ENCODE measurements at regions not wholly inside any gene's neighbourhood (a gene's known extent, or its start where the extent isn't known, plus 50 kb on each side); places are given as distances from the start of the nearest gene placed in this dataset.

- Histone ChIP-seq H3K4me2 (no peak overlapping the region), H3K27me3 (no peaks in the 10 kb centered on the region), H3F3A (ENCODE audit: low read depth) (peaks cover 47% of the 10 kb centered on the region), H3K27ac (no peak overlapping the region), H3K9ac (no peak overlapping the region), H3K4me3 (no peak overlapping the region), H3K36me3 (no peaks in the 10 kb centered on the region), H4K20me1 (ENCODE audit: low read depth) (no peaks in the 10 kb centered on the region), H3K4me1 (peaks cover 47% of the 10 kb centered on the region), H3K79me2 (ENCODE audit: low read depth) (no peaks in the 10 kb centered on the region), H3K9me3 (ENCODE audit: low read depth) (no peaks in the 10 kb centered on the region), H2AFZ (replicated peaks) (no peak overlapping the region)
- TF ChIP-seq EZH2phosphoT487 (IDR thresholded peaks at IDR 0.05) (no peak), EZH2 (IDR thresholded peaks at IDR 0.05) (no peak), CTCF (IDR thresholded peaks at IDR 0.05) (no peak)
- H3K4me1 Mint-ChIP-seq = peaks cover 39% of the 10 kb centered on the region
- H3K36me3 Mint-ChIP-seq = peaks cover 2% of the 10 kb centered on the region
- no peak overlapping the region for H3K4me3 Mint-ChIP-seq
- H3K27ac Mint-ChIP-seq = no peak overlapping the region
- H3K27me3 Mint-ChIP-seq (ENCODE audit: insufficient read depth, low read depth) = no peaks in the 10 kb centered on the region
- peaks cover 5% of the 10 kb centered on the region for H3K9me3 Mint-ChIP-seq
- DNase-seq (ENCODE audit: low spot score) = no peak
Measured at GRCh38 chr5:116813356-116813755, 238.7 kb upstream of the SEMA6A start.

- H3K4me2 ChIP-seq = peak overlapping the region; percentile 23
- H3K27ac Mint-ChIP-seq = peak overlapping the region; percentile 19
- H3K79me2 ChIP-seq (ENCODE audit: low read depth) = no peaks in the 10 kb centered on the region
- no peaks in the 10 kb centered on the region for H3K27me3 ChIP-seq
- H3K4me1 Mint-ChIP-seq = peaks cover 31% of the 10 kb centered on the region
- peaks cover 5% of the 10 kb centered on the region for H3K9me3 Mint-ChIP-seq
- H3K36me3 ChIP-seq = no peaks in the 10 kb centered on the region
- peaks cover 2% of the 10 kb centered on the region for H3K36me3 Mint-ChIP-seq
- H3K4me3 Mint-ChIP-seq = no peak overlapping the region
- TF ChIP-seq CTCF (IDR thresholded peaks at IDR 0.05) (no peak), EZH2 (IDR thresholded peaks at IDR 0.05) (no peak), EZH2phosphoT487 (IDR thresholded peaks at IDR 0.05) (no peak)
- no peak overlapping the region for H3K9ac ChIP-seq
- no peaks in the 10 kb centered on the region for H4K20me1 ChIP-seq (ENCODE audit: low read depth)
- peaks cover 3% of the 10 kb centered on the region for H3K27me3 Mint-ChIP-seq (ENCODE audit: insufficient read depth, low read depth)
- H3F3A ChIP-seq (ENCODE audit: low read depth) = peaks cover 35% of the 10 kb centered on the region
- H3K4me1 ChIP-seq = peaks cover 41% of the 10 kb centered on the region
- peak overlapping the region; percentile 75 for H3K27ac ChIP-seq
- peak overlapping the region; percentile 62 for H2AFZ ChIP-seq (replicated peaks)
- H3K9me3 ChIP-seq (ENCODE audit: low read depth) = no peaks in the 10 kb centered on the region
- H3K4me3 ChIP-seq = no peak overlapping the region
- peak; percentile 53 for DNase-seq (ENCODE audit: low spot score)
Measured at GRCh38 chr5:116810951-116811350, 236.3 kb upstream of the SEMA6A start.

GRCh38 chr5:116806836-116807235 lies 232.2 kb upstream of the SEMA6A start:
- no peaks in the 10 kb centered on the region for H3K9me3 Mint-ChIP-seq
- Histone ChIP-seq H3K9ac (no peak overlapping the region), H2AFZ (replicated peaks) (no peak overlapping the region), H3K79me2 (ENCODE audit: low read depth) (no peaks in the 10 kb centered on the region), H4K20me1 (ENCODE audit: low read depth) (no peaks in the 10 kb centered on the region), H3K4me1 (peaks cover 22% of the 10 kb centered on the region), H3K4me2 (no peak overlapping the region), H3F3A (ENCODE audit: low read depth) (peaks cover 19% of the 10 kb centered on the region), H3K36me3 (no peaks in the 10 kb centered on the region), H3K27ac (no peak overlapping the region), H3K4me3 (no peak overlapping the region), H3K27me3 (no peaks in the 10 kb centered on the region), H3K9me3 (ENCODE audit: low read depth) (no peaks in the 10 kb centered on the region)
- peaks cover 3% of the 10 kb centered on the region for H3K27me3 Mint-ChIP-seq (ENCODE audit: insufficient read depth, low read depth)
- peaks cover 12% of the 10 kb centered on the region for H3K4me1 Mint-ChIP-seq
- H3K36me3 Mint-ChIP-seq = no peaks in the 10 kb centered on the region
- no peak for DNase-seq (ENCODE audit: low spot score)
- TF ChIP-seq EZH2phosphoT487 (IDR thresholded peaks at IDR 0.05) (no peak), EZH2 (IDR thresholded peaks at IDR 0.05) (no peak), CTCF (IDR thresholded peaks at IDR 0.05) (no peak)
- H3K27ac Mint-ChIP-seq = no peak overlapping the region
- H3K4me3 Mint-ChIP-seq = no peak overlapping the region

All from neural progenitor cell (in vitro differentiated cells).